Brain microvascular endothelial cell (primary cell): ENCODE measurements at regions not wholly inside any gene's neighbourhood (a gene's known extent, or its start where the extent isn't known, plus 50 kb on each side); places are given as distances from the start of the nearest gene placed in this dataset.
"Not testable (repeated sequence)": the region's sequence is repeated elsewhere in the genome, so short reads cannot be mapped to it uniquely, and the experiment has no call there.

Experiments used
- DNase-seq: peaks from one replicate; pipeline ENCODE4 v3.0.0-alpha.2; 2020
- H3K27ac ChIP-seq: fragments of 250-450 bp; sonication (Bioruptor Pico); 2 replicates; pipeline ENCODE4 v1.5.1; 2020; ENCODE audit warnings: mild to moderate bottlenecking, moderate library complexity
- H3K27me3 ChIP-seq: fragments of 250-450 bp; sonication (Bioruptor Pico); replicated peaks from 2 replicates; pipeline ENCODE4 v1.5.1; 2020; ENCODE audit warnings: mild to moderate bottlenecking
- H3K36me3 ChIP-seq: fragments of 250-450 bp; sonication (Bioruptor Pico); replicated peaks from 2 replicates; pipeline ENCODE4 v1.5.1; 2020; ENCODE audit warnings: mild to moderate bottlenecking
- H3K4me3 ChIP-seq: 2 replicates; pipeline ENCODE4 v1.5.1; 2011; ENCODE audit warnings: low read depth, mild to moderate bottlenecking, control low read depth, low read length, moderate library complexity
- in situ Hi-C: cut with HindIII; loops from 2 replicates; pipeline ENCODE4 v1.10.0; 2017; ENCODE audit warnings: low sequenced_read_pairs, low pct_ligation_motif_present
- TF ChIP-seq, protein P1 (sequence below): IDR thresholded peaks from 2 replicates; pipeline ENCODE4 v1.5.1; 2011; ENCODE audit warnings: low read depth, mild to moderate bottlenecking, moderate library complexity, low read length, control low read depth, inconsistent platforms; ENCODE audit errors: missing control alignments

GRCh38 chr1:211192227-211192626 is 58.3 kb upstream of the KCNH1 start:
- DNase-seq: no peak
- in situ Hi-C loops: no loop called here
- no peak overlapping the region for H3K4me3 ChIP-seq
- no peaks in the 10 kb centered on the region for H3K27me3 ChIP-seq
- no peaks in the 10 kb centered on the region for H3K36me3 ChIP-seq
- TF ChIP-seq, protein P1, sequence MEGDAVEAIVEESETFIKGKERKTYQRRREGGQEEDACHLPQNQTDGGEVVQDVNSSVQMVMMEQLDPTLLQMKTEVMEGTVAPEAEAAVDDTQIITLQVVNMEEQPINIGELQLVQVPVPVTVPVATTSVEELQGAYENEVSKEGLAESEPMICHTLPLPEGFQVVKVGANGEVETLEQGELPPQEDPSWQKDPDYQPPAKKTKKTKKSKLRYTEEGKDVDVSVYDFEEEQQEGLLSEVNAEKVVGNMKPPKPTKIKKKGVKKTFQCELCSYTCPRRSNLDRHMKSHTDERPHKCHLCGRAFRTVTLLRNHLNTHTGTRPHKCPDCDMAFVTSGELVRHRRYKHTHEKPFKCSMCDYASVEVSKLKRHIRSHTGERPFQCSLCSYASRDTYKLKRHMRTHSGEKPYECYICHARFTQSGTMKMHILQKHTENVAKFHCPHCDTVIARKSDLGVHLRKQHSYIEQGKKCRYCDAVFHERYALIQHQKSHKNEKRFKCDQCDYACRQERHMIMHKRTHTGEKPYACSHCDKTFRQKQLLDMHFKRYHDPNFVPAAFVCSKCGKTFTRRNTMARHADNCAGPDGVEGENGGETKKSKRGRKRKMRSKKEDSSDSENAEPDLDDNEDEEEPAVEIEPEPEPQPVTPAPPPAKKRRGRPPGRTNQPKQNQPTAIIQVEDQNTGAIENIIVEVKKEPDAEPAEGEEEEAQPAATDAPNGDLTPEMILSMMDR: no peak
- no peak overlapping the region for H3K27ac ChIP-seq

GRCh38 chr1:211188721-211189120 is 54.8 kb upstream of the KCNH1 start:
- H3K27me3 ChIP-seq, H3K27ac ChIP-seq, DNase-seq, H3K36me3 ChIP-seq, H3K4me3 ChIP-seq, in situ Hi-C loops: not testable (repeated sequence)

DNA sequence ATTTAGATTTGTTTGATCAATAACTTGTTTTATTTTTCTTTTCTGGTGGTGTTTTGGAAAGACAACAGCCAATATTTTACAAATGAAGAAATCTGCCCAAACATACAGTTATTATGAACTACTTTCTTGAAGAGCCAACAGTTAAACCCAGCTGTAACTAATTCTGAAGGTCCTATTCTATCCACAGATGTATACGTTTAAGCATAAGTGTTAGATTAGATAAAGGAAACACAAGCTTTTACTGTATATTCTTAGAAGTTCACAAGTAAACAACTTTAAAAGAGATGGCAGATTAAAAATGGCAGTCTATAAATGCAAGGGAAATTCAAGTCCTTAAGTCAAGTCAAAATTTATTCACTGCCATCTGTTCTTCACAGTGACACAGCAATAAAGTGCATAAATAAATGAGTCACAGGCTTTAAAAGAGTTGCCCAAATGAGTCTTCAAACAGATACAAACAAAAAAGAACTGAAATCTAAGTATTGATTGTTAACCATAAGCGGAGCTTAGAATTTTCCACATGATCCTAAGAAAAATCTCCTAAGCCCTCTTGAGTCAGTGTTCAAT is 49.9 kb upstream of the KCNH1 start:
- in situ Hi-C loops: no loop called here
- H3K4me3 ChIP-seq: no peak overlapping the region
- TF ChIP-seq, protein P1: no peak
- no peaks in the 10 kb centered on the region for H3K36me3 ChIP-seq
- no peaks in the 10 kb centered on the region for H3K27me3 ChIP-seq
- DNase-seq: no peak
- H3K27ac ChIP-seq: no peak overlapping the region
